Fibroblast of upper back skin (primary cell): ENCODE measurements at regions not wholly inside any gene's neighbourhood (a gene's known extent, or its start where the extent isn't known, plus 50 kb on each side); places are given as distances from the start of the nearest gene placed in this dataset.
"Not testable (repeated sequence)": the region's sequence is repeated elsewhere in the genome, so short reads cannot be mapped to it uniquely, and the experiment has no call there.

Source experiments
- DNase-seq: peaks from one replicate; pipeline ENCODE4 v3.0.0-alpha.2; 2013

GRCh38 chr1:229164836-229165735, 105.8 kb upstream of the RAB4A start:
- no peak for DNase-seq

- no peak for DNase-seq
Observed at GRCh38 chr1:229167318-229167717, 103.6 kb upstream of the RAB4A start.

GRCh38 chr1:229169399-229169798, 101.5 kb upstream of the RAB4A start:
- DNase-seq: no peak

- DNase-seq: no peak
Observed at GRCh38 chr1:229170274-229170673, 100.6 kb upstream of the RAB4A start.

GRCh38 chr1:229170778-229171505, 100.0 kb upstream of the RAB4A start:
- no peak for DNase-seq

GRCh38 chr1:229171934-229172333, 99.0 kb upstream of the RAB4A start:
- no peak for DNase-seq

- DNase-seq: not testable (repeated sequence)
Observed at GRCh38 chr1:229173491-229174476, 97.1 kb upstream of the RAB4A start.

GRCh38 chr1:229175297-229175696, 95.6 kb upstream of the RAB4A start:
- DNase-seq: not testable (repeated sequence)

GRCh38 chr1:229176457-229176856, 94.5 kb upstream of the RAB4A start:
- DNase-seq: not testable (repeated sequence)

GRCh38 chr1:229180161-229180560, 90.8 kb upstream of the RAB4A start:
- DNase-seq: no peak

GRCh38 chr1:229181419-229181818, 89.5 kb upstream of the RAB4A start:
- DNase-seq: no peak

- DNase-seq: no peak
Observed at GRCh38 chr1:229183588-229183987, 87.3 kb upstream of the RAB4A start.

GRCh38 chr1:229184066-229184465, 86.8 kb upstream of the RAB4A start:
- DNase-seq: no peak

GRCh38 chr1:229185963-229186362, 84.9 kb upstream of the RAB4A start:
- DNase-seq: peak; percentile 45

GRCh38 chr1:229186373-229187056, 84.4 kb upstream of the RAB4A start:
- DNase-seq: no peak

- peak; percentile 72 for DNase-seq
Observed at GRCh38 chr1:229190057-229190575, 80.8 kb upstream of the RAB4A start.

GRCh38 chr1:229191066-229191674, 79.7 kb upstream of the RAB4A start:
- peak; percentile 55 for DNase-seq

GRCh38 chr1:229192031-229192430, 78.9 kb upstream of the RAB4A start:
- DNase-seq: peak; percentile 50

- DNase-seq: no peak
Observed at GRCh38 chr1:229192853-229193252, 78.1 kb upstream of the RAB4A start.

GRCh38 chr1:229194096-229194495, 76.8 kb upstream of the RAB4A start:
- no peak for DNase-seq

- DNase-seq: no peak
Observed at GRCh38 chr1:229195246-229195645, 75.7 kb upstream of the RAB4A start.
